Mesenchymal stem cell (in vitro differentiated cells and primary cell): ENCODE measurements at regions not wholly inside any gene's neighbourhood (a gene's known extent, or its start where the extent isn't known, plus 50 kb on each side); places are given as distances from the start of the nearest gene placed in this dataset.

Source experiments
- DNase-seq: peaks from one replicate; pipeline ENCODE4 v3.0.0-alpha.2; 2013
- H2AFZ ChIP-seq: one replicate; pipeline ENCODE4 v1.6.1; 2013; ENCODE audit warnings: low read depth, mild to moderate bottlenecking, control low read depth, inconsistent platforms, low read length, moderate library complexity
- H2AK5ac ChIP-seq: 2 replicates; pipeline ENCODE4 v1.6.1; 2013; ENCODE audit warnings: low read length, moderate library complexity, mild to moderate bottlenecking, inconsistent platforms; ENCODE audit not compliant: severe bottlenecking
- H2BK120ac ChIP-seq: one replicate; pipeline ENCODE4 v1.6.1; 2013; ENCODE audit warnings: low read depth, mild to moderate bottlenecking, inconsistent platforms, low read length, moderate library complexity
- H2BK12ac ChIP-seq, 2 experiments: one replicate each; pipeline ENCODE4 v1.6.1; 2013; ENCODE audit warnings: inconsistent platforms in 2 of 2, low read length in 2 of 2, mild to moderate bottlenecking in 2 of 2, moderate library complexity in 2 of 2, control low read depth in 1 of 2
- H2BK15ac ChIP-seq: one replicate; pipeline ENCODE4 v1.6.1; 2013; ENCODE audit warnings: mild to moderate bottlenecking, low read depth, inconsistent platforms; ENCODE audit not compliant: poor library complexity, severe bottlenecking
- H2BK5ac ChIP-seq: 2 replicates; pipeline ENCODE4 v1.6.1; 2013; ENCODE audit warnings: low read depth, mild to moderate bottlenecking, low read length, control low read depth, inconsistent platforms; ENCODE audit not compliant: poor library complexity, severe bottlenecking
- H3K14ac ChIP-seq, 2 experiments: one replicate each; pipeline ENCODE4 v1.6.1; 2013; ENCODE audit warnings: inconsistent platforms in 2 of 2, low read length in 2 of 2, control low read depth in 1 of 2, mild to moderate bottlenecking in 1 of 2, moderate library complexity in 1 of 2
- H3K18ac ChIP-seq, 2 experiments: one replicate each; pipeline ENCODE4 v1.6.1; 2013; ENCODE audit warnings: inconsistent platforms in 2 of 2, low read length in 2 of 2, control low read depth in 1 of 2, low read depth in 1 of 2, mild to moderate bottlenecking in 1 of 2
- H3K23ac ChIP-seq, 2 experiments: one replicate each; pipeline ENCODE4 v1.6.1; 2013; ENCODE audit warnings: inconsistent platforms in 2 of 2, low read length in 2 of 2, mild to moderate bottlenecking in 2 of 2, moderate library complexity in 2 of 2, control low read depth in 1 of 2
- H3K27ac ChIP-seq: 2 replicates; pipeline ENCODE4 v1.5.1; 2013; ENCODE audit warnings: mild to moderate bottlenecking, moderate library complexity, low read length, control low read depth, inconsistent platforms; ENCODE audit not compliant: poor library complexity, severe bottlenecking
- H3K27me3 ChIP-seq, 2 experiments: 2 replicates each; pipeline versions ENCODE4 v1.6.1 to v1.7.0; 2013; ENCODE audit warnings: low read length in 2 of 2, mild to moderate bottlenecking in 2 of 2, moderate library complexity in 2 of 2, control low read depth in 1 of 2, inconsistent platforms in 1 of 2; ENCODE audit not compliant: control insufficient read depth in 1 of 2, insufficient read depth in 1 of 2
- H3K36me3 ChIP-seq, 2 experiments: 2 replicates each; pipeline versions ENCODE4 v1.6.1 to v1.7.0; 2013; ENCODE audit warnings: low read length in 2 of 2, control low read depth in 1 of 2, inconsistent platforms in 1 of 2, low read depth in 1 of 2, mild to moderate bottlenecking in 1 of 2; ENCODE audit not compliant: insufficient read depth in 2 of 2, control insufficient read depth in 1 of 2
- H3K4ac ChIP-seq, 2 experiments: one replicate each; pipeline ENCODE4 v1.6.1; 2013; ENCODE audit warnings: inconsistent platforms in 2 of 2, low read length in 2 of 2, mild to moderate bottlenecking in 2 of 2, moderate library complexity in 2 of 2, control low read depth in 1 of 2, low read depth in 1 of 2
- H3K4me1 ChIP-seq: 2 replicates; pipeline ENCODE4 v1.6.1; 2013; ENCODE audit warnings: low read depth, low read length, control low read depth; ENCODE audit not compliant: control insufficient read depth, insufficient read depth
- H3K4me2 ChIP-seq: 2 replicates; pipeline ENCODE4 v1.6.1; 2013; ENCODE audit warnings: low read length, mild to moderate bottlenecking, inconsistent platforms; ENCODE audit not compliant: poor library complexity, severe bottlenecking
- H3K4me3 ChIP-seq, 2 experiments: 2 replicates each; pipeline versions ENCODE4 v1.5.1 to v1.7.0; 2013; ENCODE audit warnings: low read length in 2 of 2, mild to moderate bottlenecking in 2 of 2, control low read depth in 1 of 2, low read depth in 1 of 2; ENCODE audit not compliant: insufficient read depth in 1 of 2
- H3K79me1 ChIP-seq: replicated peaks from 2 replicates; pipeline ENCODE4 v1.6.1; 2013; ENCODE audit warnings: mild to moderate bottlenecking, control low read depth, low read length, inconsistent platforms; ENCODE audit not compliant: poor library complexity, severe bottlenecking
- H3K9ac ChIP-seq: 2 replicates; pipeline ENCODE4 v1.7.0; 2013; ENCODE audit warnings: mild to moderate bottlenecking, low read length, moderate library complexity
- H3K9me3 ChIP-seq: 2 replicates; pipeline ENCODE4 v1.7.0; 2013; ENCODE audit warnings: mild to moderate bottlenecking, low read length; ENCODE audit not compliant: control insufficient read depth
- H4K8ac ChIP-seq: one replicate; pipeline ENCODE4 v1.6.1; 2013; ENCODE audit warnings: inconsistent platforms, mild to moderate bottlenecking, low read length, moderate library complexity
- H4K91ac ChIP-seq: one replicate; pipeline ENCODE4 v1.6.1; 2013; ENCODE audit warnings: mild to moderate bottlenecking, low read length, inconsistent platforms
- WGBS: methylation state at CpG from one replicate; pipeline ENCODE4 v1.1.7; 2013; ENCODE audit warnings: mixed read lengths; 5-methylcytosine and 5-hydroxymethylcytosine counted together

- Histone ChIP-seq H3K14ac (no peak overlapping the region), H3K23ac (no peak overlapping the region), H3K4me1 (peaks cover 2% of the 10 kb centered on the region), H3K36me3 (no peaks in the 10 kb centered on the region), H4K91ac (no peak overlapping the region), H2AK5ac (no peak overlapping the region), H2BK5ac (no peak overlapping the region), H2BK120ac (no peak overlapping the region), H3K18ac (no peak overlapping the region), H3K9me3 (peaks cover 5% of the 10 kb centered on the region), H3K4me2 (no peak overlapping the region), H2BK12ac (no peak overlapping the region), H3K4ac (no peak overlapping the region), H4K8ac (no peak overlapping the region), H3K79me1 (no peaks in the 10 kb centered on the region), H3K27ac (no peak overlapping the region), H2BK15ac (no peak overlapping the region), H3K9ac (no peak overlapping the region), H3K27me3 (no peaks in the 10 kb centered on the region), H3K4me3 (no peak overlapping the region), H2AFZ (no peak overlapping the region)
- DNase-seq, result no peak
- WGBS, result 72% methylated on average over 4 of the region's 4 CpGs
Measured at GRCh38 chr2:5315512-5315911, 376.7 kb upstream of the SOX11 start.

DNA sequence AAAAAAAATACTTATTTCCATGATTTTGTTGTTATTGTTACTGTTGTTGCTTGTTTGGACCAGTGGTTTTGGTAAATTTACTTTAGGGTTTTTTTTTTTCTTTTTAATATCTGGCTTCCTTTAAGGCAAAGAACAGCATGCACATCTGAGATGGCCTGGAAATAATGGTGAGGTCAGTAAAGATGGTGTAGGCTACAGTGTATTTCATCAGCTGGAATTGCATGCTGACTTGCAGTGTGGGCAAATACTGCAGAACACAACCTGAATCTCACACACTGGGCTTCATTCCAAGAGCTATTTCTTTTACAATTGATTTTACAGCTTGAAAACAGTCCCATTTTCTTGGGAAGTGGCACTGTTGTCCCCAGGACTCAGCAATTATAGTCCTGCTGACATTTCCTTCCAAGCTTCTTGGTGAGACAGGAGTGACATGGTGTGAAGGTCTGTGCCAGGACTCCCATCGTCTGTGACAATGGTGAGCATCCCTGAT is 376.1 kb upstream of the SOX11 start:
- DNase-seq, result no peak
- 92% methylated on average over 1 of the region's 1 CpG for WGBS
- no peak overlapping the region for H3K18ac ChIP-seq
- H3K79me1 ChIP-seq, result no peaks in the 10 kb centered on the region
- H3K4me1 ChIP-seq, result peaks cover 2% of the 10 kb centered on the region
- no peak overlapping the region for H2BK120ac ChIP-seq
- no peak overlapping the region for H3K4me2 ChIP-seq
- no peak overlapping the region for H2AK5ac ChIP-seq
- no peak overlapping the region for H3K23ac ChIP-seq
- no peaks in the 10 kb centered on the region for H3K36me3 ChIP-seq
- no peak overlapping the region for H2BK12ac ChIP-seq
- H3K27me3 ChIP-seq, result no peaks in the 10 kb centered on the region
- no peak overlapping the region for H3K4ac ChIP-seq
- no peak overlapping the region for H3K27ac ChIP-seq
- no peak overlapping the region for H2AFZ ChIP-seq
- no peak overlapping the region for H3K9ac ChIP-seq
- H3K14ac ChIP-seq, result no peak overlapping the region
- no peak overlapping the region for H2BK15ac ChIP-seq
- no peak overlapping the region for H4K8ac ChIP-seq
- no peak overlapping the region for H2BK5ac ChIP-seq
- H4K91ac ChIP-seq, result no peak overlapping the region
- H3K4me3 ChIP-seq, result no peak overlapping the region
- H3K9me3 ChIP-seq, result peaks cover 3% of the 10 kb centered on the region

DNA sequence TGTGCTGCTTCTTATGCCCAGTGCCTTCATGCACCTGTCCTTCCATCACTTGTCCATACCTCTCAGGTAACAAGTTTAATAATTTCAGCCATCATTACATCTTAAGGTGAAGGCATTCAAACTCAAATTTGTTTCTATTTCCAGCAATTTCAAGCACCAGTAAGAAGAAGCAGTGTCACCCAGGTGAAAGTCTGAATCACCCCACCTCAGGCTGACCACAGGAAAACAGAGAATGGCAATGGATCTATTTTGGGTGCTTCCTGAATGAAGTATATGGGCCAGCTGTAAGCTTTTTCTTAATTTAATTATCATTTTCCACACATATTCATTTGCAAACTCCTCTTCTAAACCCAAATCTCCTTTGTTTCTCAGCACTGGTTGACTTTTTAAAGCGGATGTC is 372.7 kb upstream of the SOX11 start:
- peaks cover 6% of the 10 kb centered on the region for H3K9me3 ChIP-seq
- H3K4me1 ChIP-seq, result peaks cover 2% of the 10 kb centered on the region
- no peak overlapping the region for H4K91ac ChIP-seq
- no peak overlapping the region for H2BK12ac ChIP-seq
- H2BK5ac ChIP-seq, result no peak overlapping the region
- no peak overlapping the region for H3K4me3 ChIP-seq
- no peak overlapping the region for H3K27ac ChIP-seq
- no peak overlapping the region for H3K4me2 ChIP-seq
- no peak overlapping the region for H4K8ac ChIP-seq
- no peak overlapping the region for H3K14ac ChIP-seq
- no peak overlapping the region for H3K9ac ChIP-seq
- no peaks in the 10 kb centered on the region for H3K79me1 ChIP-seq
- no peak overlapping the region for H2BK120ac ChIP-seq
- no peak overlapping the region for H2BK15ac ChIP-seq
- H3K18ac ChIP-seq, result no peak overlapping the region
- no peak overlapping the region for H3K4ac ChIP-seq
- no peak overlapping the region for H2AK5ac ChIP-seq
- WGBS, result 96% methylated on average over 1 of the region's 1 CpG
- H2AFZ ChIP-seq, result no peak overlapping the region
- H3K36me3 ChIP-seq, result no peaks in the 10 kb centered on the region
- DNase-seq, result no peak
- H3K27me3 ChIP-seq, result no peaks in the 10 kb centered on the region
- no peak overlapping the region for H3K23ac ChIP-seq

DNA sequence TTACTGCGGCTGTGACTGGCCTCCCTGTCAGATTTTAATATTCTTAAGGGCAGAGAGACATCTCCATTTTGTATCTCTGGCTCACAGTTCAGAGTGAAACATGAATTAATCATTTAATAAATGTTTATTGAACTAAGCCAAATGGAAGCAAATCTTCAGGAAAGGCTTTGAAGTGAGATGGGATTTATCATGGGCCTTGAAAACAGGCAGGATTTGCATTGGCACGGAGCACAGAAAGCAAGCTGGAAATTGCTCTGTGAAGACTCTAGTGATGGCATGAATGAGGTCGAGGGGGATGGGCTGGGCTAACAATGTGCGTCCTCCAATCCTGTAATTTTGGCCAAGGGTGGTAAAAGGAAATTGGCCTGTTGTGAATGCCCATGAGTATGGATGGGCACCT is 369.8 kb upstream of the SOX11 start:
- H3K18ac ChIP-seq, result no peak overlapping the region
- 81% methylated on average over 4 of the region's 4 CpGs for WGBS
- H3K36me3 ChIP-seq, result no peaks in the 10 kb centered on the region
- no peak overlapping the region for H4K8ac ChIP-seq
- H3K4ac ChIP-seq, result no peak overlapping the region
- no peak overlapping the region for H2BK5ac ChIP-seq
- H3K4me1 ChIP-seq, result peaks cover 2% of the 10 kb centered on the region
- no peak overlapping the region for H2BK12ac ChIP-seq
- DNase-seq, result no peak
- H2AK5ac ChIP-seq, result no peak overlapping the region
- H2BK15ac ChIP-seq, result no peak overlapping the region
- peaks cover 9% of the 10 kb centered on the region for H3K9me3 ChIP-seq
- no peak overlapping the region for H2BK120ac ChIP-seq
- H3K9ac ChIP-seq, result no peak overlapping the region
- H3K4me3 ChIP-seq, result no peak overlapping the region
- no peak overlapping the region for H3K14ac ChIP-seq
- no peak overlapping the region for H3K23ac ChIP-seq
- H3K27me3 ChIP-seq, result no peaks in the 10 kb centered on the region
- no peak overlapping the region for H3K4me2 ChIP-seq
- no peak overlapping the region for H3K27ac ChIP-seq
- H2AFZ ChIP-seq, result no peak overlapping the region
- H3K79me1 ChIP-seq, result no peaks in the 10 kb centered on the region
- H4K91ac ChIP-seq, result no peak overlapping the region
